ENCODE measurements at regions not wholly inside any gene's neighbourhood (a gene's known extent, or its start where the extent isn't known, plus 50 kb on each side); places are given as distances from the start of the nearest gene placed in this dataset.
"Not testable (repeated sequence)": the region's sequence is repeated elsewhere in the genome, so short reads cannot be mapped to it uniquely, and the experiment has no call there.

GRCh38 chr16:21487956-21488355 lies 111.4 kb upstream of the METTL9 start:
- intact Hi-C loops (cut with DNase I); ATAC-seq: not testable (repeated sequence)

GRCh38 chr16:21499046-21499445 lies 100.3 kb upstream of the METTL9 start:
- ATAC-seq; intact Hi-C loops (cut with DNase I); DNase-seq: not testable (repeated sequence)

More at GRCh38 chr16:21487956-21488355, 111.4 kb upstream of the METTL9 start:
- not testable (repeated sequence) for DNase-seq

- intact Hi-C loops (cut with DNase I): not testable (repeated sequence)
- DNase-seq: peak; percentile 68
- peak; percentile 78 to 85 for ATAC-seq
These were observed 98.0 kb upstream of the METTL9 start for GRCh38 chr16:21501223-21501868.

- peak; percentile 98 for ATAC-seq
- intact Hi-C loops (cut with DNase I): no loop called here
- DNase-seq: peak; percentile 94
These were observed 97.3 kb upstream of the METTL9 start for GRCh38 chr16:21501869-21502667.

GRCh38 chr16:21503574-21503920 lies 95.8 kb upstream of the METTL9 start:
- intact Hi-C loops (cut with DNase I); DNase-seq; ATAC-seq: not testable (repeated sequence)

- intact Hi-C loops (cut with DNase I); ATAC-seq: not testable (repeated sequence)
- DNase-seq: peak; percentile 16
These were observed 95.2 kb upstream of the METTL9 start for GRCh38 chr16:21503941-21504832.

GRCh38 chr16:21505751-21506520 lies 93.4 kb upstream of the METTL9 start:
- DNase-seq: peak; percentile 2
- intact Hi-C loops (cut with DNase I); ATAC-seq: not testable (repeated sequence)

- peak; percentile 41 for DNase-seq
- ATAC-seq; intact Hi-C loops (cut with DNase I): not testable (repeated sequence)
These were observed 92.4 kb upstream of the METTL9 start for GRCh38 chr16:21506857-21507456.

GRCh38 chr16:21507631-21508305 lies 91.6 kb upstream of the METTL9 start:
- intact Hi-C loops (cut with DNase I): not testable (repeated sequence)
- ATAC-seq (peak in 1 of 2 donors; percentile 10), DNase-seq (peak; percentile 45)

- peak; percentile 41 for DNase-seq
- peak; percentile 23 to 30 for ATAC-seq
- intact Hi-C loops (cut with DNase I): not testable (repeated sequence)
These were observed 90.5 kb upstream of the METTL9 start for GRCh38 chr16:21508661-21509436.

- ATAC-seq: peak; percentile 22 to 47
- intact Hi-C loops (cut with DNase I): not testable (repeated sequence)
- peak; percentile 34 for DNase-seq
These were observed 89.8 kb upstream of the METTL9 start for GRCh38 chr16:21509437-21510086.

GRCh38 chr16:21510869-21511255 lies 88.5 kb upstream of the METTL9 start:
- intact Hi-C loops (cut with DNase I); ATAC-seq: not testable (repeated sequence)
- peak; percentile 12 for DNase-seq

- intact Hi-C loops (cut with DNase I): not testable (repeated sequence)
- peak; percentile 21 to 45 for ATAC-seq
These were observed 87.8 kb upstream of the METTL9 start for GRCh38 chr16:21511315-21512210.

GRCh38 chr16:21512280-21513192 lies 86.8 kb upstream of the METTL9 start:
- intact Hi-C loops (cut with DNase I): not testable (repeated sequence)
- peak in 1 of 2 donors; percentile 2 for ATAC-seq

More at GRCh38 chr16:21511315-21512210, 87.8 kb upstream of the METTL9 start:
- peak; percentile 70 for DNase-seq

More at GRCh38 chr16:21512280-21513192, 86.8 kb upstream of the METTL9 start:
- DNase-seq: peak; percentile 55
